Stimulated activated CD8-positive, alpha-beta memory T cell treated with anti-CD3 and anti-CD28 coated beads, Interleukin-15, amount 100 ng/mL, for 48 hours (primary cell): ENCODE measurements at regions not wholly inside any gene's neighbourhood (a gene's known extent, or its start where the extent isn't known, plus 50 kb on each side); places are given as distances from the start of the nearest gene placed in this dataset.

Experiments used
- DNase-seq, 2 donors: peaks; one replicate each; pipeline ENCODE4 v3.0.0-alpha.2; 2020; ENCODE audit warnings: low read depth in 2 of 2

GRCh38 chr6:128827675-128828464 lies 55.1 kb upstream of the LAMA2 start:
- no peak for DNase-seq

GRCh38 chr6:128826606-128827005 lies 56.3 kb upstream of the LAMA2 start:
- DNase-seq: no peak

- no peak for DNase-seq
These were observed 60.7 kb upstream of the LAMA2 start for GRCh38 chr6:128822271-128822670.

GRCh38 chr6:128821116-128821515 lies 61.8 kb upstream of the LAMA2 start:
- no peak for DNase-seq

GRCh38 chr6:128808856-128809255 lies 74.1 kb upstream of the LAMA2 start:
- no peak for DNase-seq

- DNase-seq: no peak
These were observed 75.4 kb upstream of the LAMA2 start for GRCh38 chr6:128807577-128807976.

GRCh38 chr6:128806261-128806660 lies 76.7 kb upstream of the LAMA2 start:
- DNase-seq: no peak

GRCh38 chr6:128803911-128804310 lies 79.0 kb upstream of the LAMA2 start:
- DNase-seq: no peak

- no peak for DNase-seq
These were observed 81.3 kb upstream of the LAMA2 start for GRCh38 chr6:128801621-128802020.

GRCh38 chr6:128784266-128784665 lies 98.7 kb upstream of the LAMA2 start:
- DNase-seq: no peak

- DNase-seq: no peak
These were observed 114.8 kb upstream of the LAMA2 start for GRCh38 chr6:128768187-128768586.

GRCh38 chr6:128767705-128768104 lies 115.2 kb upstream of the LAMA2 start:
- DNase-seq: no peak

GRCh38 chr6:128767150-128767549 lies 115.8 kb upstream of the LAMA2 start:
- no peak for DNase-seq

- DNase-seq: no peak
These were observed 119.2 kb upstream of the LAMA2 start for GRCh38 chr6:128763599-128764300.

- no peak for DNase-seq
These were observed 123.0 kb upstream of the LAMA2 start for GRCh38 chr6:128759901-128760300.

- no peak for DNase-seq
These were observed 123.5 kb upstream of the LAMA2 start for GRCh38 chr6:128759447-128759846.

- no peak for DNase-seq
These were observed 125.0 kb upstream of the LAMA2 start for GRCh38 chr6:128757961-128758360.

- DNase-seq: no peak
These were observed 128.2 kb upstream of the LAMA2 start for GRCh38 chr6:128754658-128755256.

GRCh38 chr6:128743974-128744765 lies 138.8 kb upstream of the LAMA2 start:
- no peak for DNase-seq

GRCh38 chr6:128742900-128743299 lies 140.0 kb upstream of the LAMA2 start:
- no peak for DNase-seq

GRCh38 chr6:128740951-128741350 lies 142.0 kb upstream of the LAMA2 start:
- DNase-seq: no peak

GRCh38 chr6:128739112-128739511 lies 143.8 kb upstream of the LAMA2 start:
- no peak for DNase-seq
